Choroid plexus epithelial cell (primary cell): ENCODE measurements at regions not wholly inside any gene's neighbourhood (a gene's known extent, or its start where the extent isn't known, plus 50 kb on each side); places are given as distances from the start of the nearest gene placed in this dataset.
A peak's percentile ranks its signal among the peaks of the same experiment; 100 is the strongest.
"Not testable (repeated sequence)": the region's sequence is repeated elsewhere in the genome, so short reads cannot be mapped to it uniquely, and the experiment has no call there.

Experiments used
- DNase-seq: peaks from one replicate; pipeline ENCODE4 v3.0.0-alpha.2; 2010; ENCODE audit warnings: low read depth
- H3K4me3 ChIP-seq: 2 replicates; pipeline ENCODE4 v1.5.1; 2011; ENCODE audit warnings: low read depth, mild to moderate bottlenecking, control low read depth, low read length, moderate library complexity
- TF ChIP-seq, protein P1 (sequence below): conservative IDR thresholded peaks from 2 replicates; pipeline ENCODE4 v1.5.1; 2011; ENCODE audit warnings: low read depth, mild to moderate bottlenecking, control low read depth, inconsistent platforms, low read length, moderate library complexity

DNA sequence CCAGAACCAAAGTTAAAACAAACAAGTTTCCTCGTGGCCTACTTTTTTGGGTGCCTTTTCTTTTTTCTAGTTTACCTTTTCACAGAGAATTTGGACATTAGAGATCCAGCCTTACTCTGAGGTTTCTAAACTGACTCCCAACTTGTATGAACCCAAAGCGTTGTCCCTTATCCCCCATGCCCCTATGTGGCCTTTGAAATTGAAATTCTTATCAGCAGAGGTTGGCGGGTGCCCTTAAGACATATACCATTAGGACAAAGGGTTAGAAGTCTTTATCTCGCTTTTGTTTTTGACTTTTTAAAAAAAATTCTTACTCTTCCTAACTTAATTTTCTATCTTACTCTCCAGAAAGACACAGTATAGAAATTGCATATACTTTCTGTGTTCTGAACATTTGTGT lies 76.3 kb upstream of the C7orf33 start:
- DNase-seq: no peak
- H3K4me3 ChIP-seq: no peak overlapping the region

DNA sequence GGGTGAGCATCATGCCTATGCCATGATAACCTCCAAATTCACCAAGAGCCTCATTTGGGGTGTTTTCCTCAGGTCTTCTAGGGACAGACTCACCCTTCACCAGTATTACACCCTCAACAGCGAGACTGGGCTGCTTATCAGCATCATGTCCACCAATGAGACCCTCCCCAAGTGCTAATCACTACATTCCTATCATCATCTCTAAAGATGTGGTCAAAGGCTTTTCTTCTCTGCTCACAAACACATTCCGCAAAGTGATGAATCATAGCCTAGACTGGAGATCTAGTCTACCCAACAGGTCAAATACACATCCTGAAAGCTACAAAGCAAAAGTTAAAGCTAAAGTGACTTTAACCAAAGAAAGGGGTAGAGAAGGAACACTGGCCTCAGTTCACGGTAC lies 75.3 kb upstream of the C7orf33 start:
- H3K4me3 ChIP-seq: no peak overlapping the region
- TF ChIP-seq, protein P1, sequence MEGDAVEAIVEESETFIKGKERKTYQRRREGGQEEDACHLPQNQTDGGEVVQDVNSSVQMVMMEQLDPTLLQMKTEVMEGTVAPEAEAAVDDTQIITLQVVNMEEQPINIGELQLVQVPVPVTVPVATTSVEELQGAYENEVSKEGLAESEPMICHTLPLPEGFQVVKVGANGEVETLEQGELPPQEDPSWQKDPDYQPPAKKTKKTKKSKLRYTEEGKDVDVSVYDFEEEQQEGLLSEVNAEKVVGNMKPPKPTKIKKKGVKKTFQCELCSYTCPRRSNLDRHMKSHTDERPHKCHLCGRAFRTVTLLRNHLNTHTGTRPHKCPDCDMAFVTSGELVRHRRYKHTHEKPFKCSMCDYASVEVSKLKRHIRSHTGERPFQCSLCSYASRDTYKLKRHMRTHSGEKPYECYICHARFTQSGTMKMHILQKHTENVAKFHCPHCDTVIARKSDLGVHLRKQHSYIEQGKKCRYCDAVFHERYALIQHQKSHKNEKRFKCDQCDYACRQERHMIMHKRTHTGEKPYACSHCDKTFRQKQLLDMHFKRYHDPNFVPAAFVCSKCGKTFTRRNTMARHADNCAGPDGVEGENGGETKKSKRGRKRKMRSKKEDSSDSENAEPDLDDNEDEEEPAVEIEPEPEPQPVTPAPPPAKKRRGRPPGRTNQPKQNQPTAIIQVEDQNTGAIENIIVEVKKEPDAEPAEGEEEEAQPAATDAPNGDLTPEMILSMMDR: no peak
- DNase-seq: peak; percentile 29

More for the DNA sequence above, 76.3 kb upstream of the C7orf33 start:
- TF ChIP-seq, protein P1: no peak

DNA sequence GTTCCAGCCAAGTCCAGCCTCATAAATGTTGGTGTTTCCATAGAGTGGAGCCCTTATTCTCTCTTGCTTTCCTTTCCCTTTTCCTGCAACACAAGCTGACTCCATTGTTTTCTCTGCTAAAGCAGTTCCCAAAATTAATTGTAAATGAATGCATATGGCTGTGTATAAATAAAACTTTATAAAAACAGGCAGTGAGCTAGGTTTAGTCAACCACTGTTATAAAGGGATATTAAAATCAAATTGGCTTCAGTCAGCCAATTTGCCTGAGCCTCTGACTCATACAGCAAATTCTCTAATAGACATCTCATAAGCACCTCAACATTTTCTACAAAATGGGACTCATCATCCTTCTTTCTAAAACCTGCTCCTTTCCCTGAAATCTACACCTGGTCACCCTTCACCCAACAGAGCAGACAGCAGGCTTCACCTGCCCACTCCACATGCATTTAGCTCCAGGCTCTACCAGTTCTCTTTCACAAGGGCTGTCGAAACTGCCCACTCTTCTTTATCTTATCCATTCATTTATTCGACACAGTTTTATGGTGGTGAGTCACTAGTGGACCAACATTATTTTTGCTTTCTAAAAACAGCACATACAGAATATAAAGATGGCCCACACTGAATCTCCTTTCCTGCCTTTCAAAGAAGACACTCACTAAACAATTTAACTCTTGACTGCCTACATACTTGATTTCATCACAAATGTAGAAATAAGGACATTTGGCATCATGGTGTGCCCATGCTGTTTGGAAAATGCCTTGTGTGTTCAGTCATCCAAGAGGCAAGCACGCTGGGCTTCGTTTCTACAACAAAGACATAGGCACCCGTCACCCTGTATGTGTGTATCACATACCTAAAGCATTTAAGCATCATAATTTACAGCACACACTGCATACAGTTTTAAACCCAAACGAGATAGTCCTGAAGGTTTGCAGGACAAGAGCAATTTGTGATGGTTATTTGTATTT lies 74.6 kb upstream of the C7orf33 start:
- peak; percentile 10 for DNase-seq
- TF ChIP-seq, protein P1: no peak
- H3K4me3 ChIP-seq: no peak overlapping the region

DNA sequence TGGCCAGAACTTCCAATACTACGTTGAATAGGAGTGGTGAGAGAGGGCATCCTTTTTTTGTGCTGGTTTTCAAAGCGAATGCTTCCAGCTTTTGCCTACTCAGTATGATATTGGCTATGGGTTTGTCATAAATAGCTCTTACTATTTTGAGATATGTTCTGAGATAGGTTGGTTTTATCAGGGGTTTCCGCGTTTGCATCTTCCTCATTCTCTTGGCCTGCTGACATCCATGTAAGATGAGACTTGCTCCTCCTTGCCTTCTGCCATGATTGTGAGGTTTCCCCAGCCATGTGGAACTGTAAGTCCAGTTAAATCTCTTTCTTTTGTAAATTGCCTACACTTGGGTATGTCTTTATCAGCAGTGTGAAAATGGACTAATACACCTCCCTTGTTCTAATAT lies 71.2 kb upstream of the C7orf33 start:
- not testable (repeated sequence) for DNase-seq, H3K4me3 ChIP-seq

DNA sequence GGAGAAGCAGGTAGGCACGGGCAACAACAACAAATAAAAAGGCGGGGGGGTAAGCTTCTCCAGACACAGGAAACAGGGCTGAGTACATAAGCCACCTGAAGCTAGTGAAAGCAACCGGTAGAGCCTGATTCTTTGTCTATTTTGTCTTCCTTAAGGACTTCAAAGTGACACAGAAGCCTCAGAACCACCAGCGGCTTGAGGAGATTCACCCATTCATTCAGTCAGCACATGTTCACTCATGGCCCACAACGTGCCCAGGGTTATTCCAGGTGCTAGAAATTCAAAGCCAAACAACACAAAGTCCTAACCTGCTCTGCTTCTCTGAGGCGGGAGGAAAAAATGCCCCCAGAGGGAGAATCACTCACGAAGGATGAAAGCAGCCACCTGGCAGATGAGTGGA lies 69.3 kb upstream of the C7orf33 start:
- DNase-seq: no peak
- TF ChIP-seq, protein P1: no peak
- no peak overlapping the region for H3K4me3 ChIP-seq

DNA sequence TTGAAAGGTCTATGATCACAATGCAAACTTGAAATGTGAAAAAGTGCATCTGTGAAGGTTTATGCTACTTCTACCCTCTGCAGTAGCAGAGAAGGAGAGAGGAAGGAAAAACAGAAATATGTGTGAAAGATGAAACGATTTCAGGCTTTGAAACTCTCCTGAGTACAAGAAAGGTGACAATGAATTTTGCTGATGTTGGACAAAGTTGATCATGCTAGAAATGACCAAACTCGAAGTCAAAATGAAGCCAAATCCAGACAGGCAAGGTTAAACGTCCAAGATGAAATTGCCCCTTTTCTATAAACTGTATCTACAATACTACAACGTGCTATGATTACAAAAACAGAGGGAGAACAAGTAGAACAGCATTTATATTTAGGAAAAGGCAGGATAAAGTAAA lies 67.0 kb upstream of the C7orf33 start:
- no peak overlapping the region for H3K4me3 ChIP-seq
- TF ChIP-seq, protein P1: no peak
- no peak for DNase-seq

DNA sequence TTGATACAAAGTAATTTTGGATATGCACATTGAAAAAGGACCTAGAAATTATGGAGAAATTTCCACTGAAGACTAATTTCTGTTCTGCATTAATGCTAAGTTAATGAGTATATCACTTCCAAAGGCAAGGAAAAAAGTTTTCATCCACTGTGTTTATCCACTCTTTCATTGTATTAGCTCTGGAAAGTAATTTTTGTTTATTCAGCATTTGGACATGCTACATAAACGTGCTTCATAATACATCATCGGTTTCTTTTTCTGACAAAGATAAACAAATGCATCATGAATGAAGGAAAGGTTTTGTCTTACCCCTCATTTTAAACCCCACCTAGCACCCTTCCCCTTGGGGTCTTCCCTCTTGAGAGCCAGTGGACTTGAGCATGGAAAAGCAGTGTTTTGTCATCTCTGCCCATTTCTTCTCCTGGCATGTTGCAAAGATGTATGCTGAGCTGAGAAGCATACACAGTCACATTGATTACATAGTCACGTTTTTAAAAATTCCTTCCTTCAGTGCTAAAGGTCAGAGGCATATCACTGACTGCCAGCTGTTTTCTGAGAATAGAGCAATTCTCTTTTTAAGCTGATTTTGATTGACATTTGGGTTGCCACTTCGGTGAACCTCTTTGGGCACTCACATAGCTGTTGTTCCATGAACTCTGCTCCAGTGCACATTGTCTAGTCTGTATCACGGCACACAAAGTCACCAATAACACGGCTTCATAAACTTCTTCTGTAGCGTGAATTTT lies 65.9 kb upstream of the C7orf33 start:
- no peak for DNase-seq
- H3K4me3 ChIP-seq: no peak overlapping the region
- TF ChIP-seq, protein P1: no peak
